Glutamatergic neuron (in vitro differentiated cells): ENCODE measurements at regions not wholly inside any gene's neighbourhood (a gene's known extent, or its start where the extent isn't known, plus 50 kb on each side); places are given as distances from the start of the nearest gene placed in this dataset.
A peak's percentile ranks its signal among the peaks of the same experiment; 100 is the strongest.

Source experiments
- DNase-seq: peaks from one replicate; pipeline ENCODE4 v3.0.0; 2022
- H3K27ac Mint-ChIP-seq: one replicate; pipeline ENCODE4 v1.8.0; 2020; ENCODE audit warnings: mild to moderate bottlenecking, mixed read lengths, inconsistent platforms; ENCODE audit not compliant: unreplicated experiment
- H3K27me3 Mint-ChIP-seq: one replicate; pipeline ENCODE4 v1.8.0; 2020; ENCODE audit warnings: mild to moderate bottlenecking, moderate library complexity, mixed read lengths, inconsistent platforms; ENCODE audit not compliant: unreplicated experiment
- H3K36me3 Mint-ChIP-seq: one replicate; pipeline ENCODE4 v1.8.0; 2020; ENCODE audit warnings: mild to moderate bottlenecking, mixed read lengths, inconsistent platforms; ENCODE audit not compliant: unreplicated experiment
- H3K4me1 Mint-ChIP-seq: one replicate; pipeline ENCODE4 v1.8.0; 2020; ENCODE audit warnings: mild to moderate bottlenecking, low read depth, mixed read lengths, inconsistent platforms; ENCODE audit not compliant: unreplicated experiment
- H3K4me3 Mint-ChIP-seq: one replicate; pipeline ENCODE4 v1.8.0; 2020; ENCODE audit warnings: mild to moderate bottlenecking, mixed read lengths, inconsistent platforms; ENCODE audit not compliant: unreplicated experiment
- H3K9me3 Mint-ChIP-seq: one replicate; pipeline ENCODE4 v1.8.0; 2020; ENCODE audit warnings: mild to moderate bottlenecking, moderate library complexity, mixed read lengths, inconsistent platforms; ENCODE audit not compliant: unreplicated experiment
- CTCF ChIP-seq: fragments of 200-600 bp; sonication (generic); IDR thresholded peaks from one replicate; pipeline ENCODE4 v1.5.0; 2021; ENCODE audit not compliant: partially characterized antibody, unreplicated experiment

- Mint-ChIP-seq H3K36me3 (no peaks in the 10 kb centered on the region), H3K4me3 (no peak overlapping the region), H3K27me3 (peaks cover 6% of the 10 kb centered on the region), H3K9me3 (peaks cover 5% of the 10 kb centered on the region), H3K27ac (no peak overlapping the region), H3K4me1 (peaks cover 6% of the 10 kb centered on the region)
- peak; percentile 40 for DNase-seq
- no peak for TF ChIP-seq CTCF
Observed at GRCh38 chr1:2913091-2913490, 108.2 kb upstream of the ACTRT2 start.

GRCh38 chr1:2914702-2915101, 106.6 kb upstream of the ACTRT2 start:
- Mint-ChIP-seq H3K36me3 (no peaks in the 10 kb centered on the region), H3K4me3 (no peak overlapping the region), H3K27ac (no peak overlapping the region), H3K4me1 (peaks cover 8% of the 10 kb centered on the region), H3K9me3 (peaks cover 9% of the 10 kb centered on the region), H3K27me3 (peaks cover 6% of the 10 kb centered on the region)
- no peak for DNase-seq
- no peak for TF ChIP-seq CTCF

GRCh38 chr1:2916153-2916552, 105.1 kb upstream of the ACTRT2 start:
- no peak overlapping the region for H3K27ac Mint-ChIP-seq
- peaks cover 8% of the 10 kb centered on the region for H3K4me1 Mint-ChIP-seq
- DNase-seq = no peak
- no peak for TF ChIP-seq CTCF
- no peaks in the 10 kb centered on the region for H3K36me3 Mint-ChIP-seq
- no peak overlapping the region for H3K4me3 Mint-ChIP-seq
- H3K9me3 Mint-ChIP-seq = peaks cover 11% of the 10 kb centered on the region
- peaks cover 5% of the 10 kb centered on the region for H3K27me3 Mint-ChIP-seq

- no peak for DNase-seq
- Mint-ChIP-seq H3K4me1 (peaks cover 8% of the 10 kb centered on the region), H3K27ac (no peak overlapping the region), H3K36me3 (no peaks in the 10 kb centered on the region), H3K27me3 (peaks cover 5% of the 10 kb centered on the region), H3K4me3 (no peak overlapping the region), H3K9me3 (peaks cover 11% of the 10 kb centered on the region)
- no peak for TF ChIP-seq CTCF
Observed at GRCh38 chr1:2916706-2917105, 104.6 kb upstream of the ACTRT2 start.

GRCh38 chr1:2917284-2917683, 104.0 kb upstream of the ACTRT2 start:
- Mint-ChIP-seq H3K36me3 (no peaks in the 10 kb centered on the region), H3K4me1 (peaks cover 8% of the 10 kb centered on the region), H3K4me3 (no peak overlapping the region), H3K27ac (no peak overlapping the region), H3K9me3 (peaks cover 15% of the 10 kb centered on the region), H3K27me3 (peaks cover 5% of the 10 kb centered on the region)
- no peak for TF ChIP-seq CTCF
- DNase-seq = no peak
